HepG2 (cell line): ENCODE measurements at regions not wholly inside any gene's neighbourhood (a gene's known extent, or its start where the extent isn't known, plus 50 kb on each side); places are given as distances from the start of the nearest gene placed in this dataset.

Experiments
- ATAC-seq: fragments of 200-7000 bp; cut with Tn5 transposase; 3 replicates; pipeline ENCODE4 v1.9.1; 2020; ENCODE audit warnings: mild to moderate bottlenecking, moderate library complexity
- BruUV-seq: library from RNA; stranded (reverse); fragments of 400-500 nt; replicated peaks from 2 replicates; lab custom pipeline; 2021; lab: Mats Ljungman, UMichigan
- CTCF ChIA-PET: fragments of 300-600 bp; formaldehyde crosslinking; extraction: SDS; loops from one replicate; lab custom pipeline; 2021; ENCODE audit warnings: low total read pairs, inconsistent platforms, low intra/inter-chr PET ratio; lab: Yijun Ruan, JAX
- POLR2A ChIA-PET: fragments of 350-600 bp; sonication (Branson Sonifier 250); formaldehyde crosslinking; loops from one replicate; lab custom pipeline; 2020; ENCODE audit warnings: antibody characterized with exemption, inconsistent platforms; lab: Yijun Ruan, JAX
- DNase-seq: peaks from one replicate; pipeline ENCODE4 v3.0.0-alpha.2; 2015; ENCODE audit warnings: low spot score
- FAIRE-seq: peaks from 3 replicates; lab custom pipeline; 2011; peaks lifted over from hg19 to GRCh38; lab: Jason Lieb, UNC
- H2AFZ ChIP-seq: one replicate; pipeline ENCODE4 v1.6.1; 2011; ENCODE audit warnings: low read length, inconsistent platforms
- H3K27ac ChIP-seq: fragments of 300-600 bp; 3 replicates; pipeline ENCODE4 v1.8.0; 2011; ENCODE audit warnings: mixed run types, mild to moderate bottlenecking, mixed read lengths, low read length, inconsistent platforms; ENCODE audit not compliant: insufficient read depth; ENCODE audit errors: extremely low read length
- H3K27me3 ChIP-seq, 2 experiments: fragments of 200-600 bp in 1 of 2; 2 replicates in 1 of 2; 3 replicates in 1 of 2; pipeline versions ENCODE4 v1.6.0 to v1.8.0; 2011; ENCODE audit warnings: low read length in 2 of 2, mild to moderate bottlenecking in 2 of 2, moderate library complexity in 2 of 2, inconsistent platforms in 1 of 2; ENCODE audit not compliant: insufficient read depth in 2 of 2, control insufficient read depth in 1 of 2
- H3K36me3 ChIP-seq, 2 experiments: fragments of 200-600 bp in 1 of 2; replicated peaks in 1 of 2; 2 replicates in 1 of 2; 3 replicates in 1 of 2; pipeline versions ENCODE4 v1.5.1 to v1.8.0; 2011; ENCODE audit warnings: low read length in 2 of 2, inconsistent platforms in 1 of 2; ENCODE audit not compliant: insufficient read depth in 2 of 2, control insufficient read depth in 1 of 2
- H3K4me1 ChIP-seq: 2 replicates; pipeline ENCODE4 v1.5.1; 2012; ENCODE audit warnings: low read length, inconsistent platforms; ENCODE audit not compliant: insufficient read depth
- H3K4me2 ChIP-seq: 2 replicates; pipeline ENCODE4 v1.6.0; 2011; ENCODE audit warnings: low read depth, low read length, inconsistent platforms
- H3K4me3 ChIP-seq, 3 experiments: fragments of 200-600 bp in 1 of 3; sonication (generic), shearing (Covaris generic) in 1 of 3; replicated peaks in 1 of 3; 2 replicates each; pipeline ENCODE4 v1.5.1; 2011 to 2016; ENCODE audit warnings: low read length in 3 of 3, inconsistent platforms in 2 of 3, low read depth in 2 of 3, mild to moderate bottlenecking in 2 of 3, control low read depth in 1 of 3, mixed read lengths in 1 of 3; ENCODE audit not compliant: insufficient read depth in 1 of 3
- H3K79me2 ChIP-seq: one replicate; pipeline ENCODE4 v1.6.1; 2011; ENCODE audit warnings: low read length, inconsistent platforms; ENCODE audit not compliant: insufficient read depth
- H3K9ac ChIP-seq: 2 replicates; pipeline ENCODE4 v1.6.0; 2011; ENCODE audit warnings: mild to moderate bottlenecking, low read depth, low read length, inconsistent platforms; ENCODE audit not compliant: insufficient read depth
- H3K9me3 ChIP-seq: 2 replicates; pipeline ENCODE4 v1.5.1; 2012; ENCODE audit warnings: mild to moderate bottlenecking, low read length
- H4K20me1 ChIP-seq: 2 replicates; pipeline ENCODE4 v1.6.0; 2011; ENCODE audit warnings: inconsistent platforms, mild to moderate bottlenecking, low read length, moderate library complexity; ENCODE audit not compliant: insufficient read depth
- HNRNPUL1 ChIP-seq: fragments of 200-400 bp; formaldehyde crosslinking; IDR thresholded peaks from 2 replicates; pipeline ENCODE4 v1.6.1; 2017; ENCODE audit warnings: low read depth, mild to moderate bottlenecking, low read length, moderate library complexity
- IKZF1 ChIP-seq: fragments of 450-650 bp; IDR thresholded peaks from 2 replicates; pipeline ENCODE4 v1.7.1; 2016
- KDM5A ChIP-seq: fragments of 200-600 bp; sonication (generic); IDR thresholded peaks from 2 replicates; pipeline ENCODE4 v1.7.0; 2018; ENCODE audit warnings: antibody characterized with exemption, mild to moderate bottlenecking, low read length, borderline replicate concordance
- KDM6A ChIP-seq: IDR thresholded peaks from 2 replicates; pipeline ENCODE4 v1.6.1; 2016; ENCODE audit warnings: low read depth
- MBNL3 ChIP-seq: fragments of 250-450 bp; sonication (Bioruptor Pico); conservative IDR thresholded peaks from 2 replicates; pipeline ENCODE4 v1.8.0; 2022; ENCODE audit warnings: mild to moderate bottlenecking, inconsistent platforms
- SMAD1 ChIP-seq: sonication (generic); formaldehyde crosslinking; IDR thresholded peaks from 2 replicates; pipeline ENCODE4 v1.4.0; 2020; ENCODE audit warnings: missing genetic modification reagents, low read depth, mild to moderate bottlenecking, borderline replicate concordance
- SOX6 ChIP-seq, 2 experiments: fragments of 450-650 bp in 1 of 2; sonication (generic) in 1 of 2; formaldehyde crosslinking in 1 of 2; IDR thresholded peaks; 2 replicates each; pipeline versions ENCODE4 v1.4.0 to v1.6.1; 2017 to 2020; ENCODE audit warnings: antibody characterized with exemption in 1 of 2, mild to moderate bottlenecking in 1 of 2, missing genetic modification reagents in 1 of 2
- THAP8 ChIP-seq: sonication (generic); formaldehyde crosslinking; IDR thresholded peaks from 2 replicates; pipeline ENCODE4 v1.5.1; 2020; ENCODE audit warnings: missing genetic modification reagents, mild to moderate bottlenecking, borderline replicate concordance
- ZHX1 ChIP-seq: sonication (generic); formaldehyde crosslinking; IDR thresholded peaks from 2 replicates; pipeline ENCODE4 v1.8.1; 2022; ENCODE audit warnings: low read depth, mild to moderate bottlenecking, missing genetic modification reagents
- ZMYM4 ChIP-seq: sonication (generic); formaldehyde crosslinking; IDR thresholded peaks from 2 replicates; pipeline ENCODE4 v1.8.1; 2023; ENCODE audit warnings: mild to moderate bottlenecking, missing genetic modification reagents
- ZNF605 ChIP-seq: sonication (generic); formaldehyde crosslinking; IDR thresholded peaks from 2 replicates; pipeline ENCODE4 v1.8.0; 2022; ENCODE audit warnings: mild to moderate bottlenecking, missing genetic modification reagents
- ZNF776 ChIP-seq: sonication (generic); formaldehyde crosslinking; IDR thresholded peaks from 2 replicates; pipeline ENCODE4 v1.4.0; 2020; ENCODE audit warnings: mild to moderate bottlenecking, missing genetic modification reagents
- ZNF839 ChIP-seq: sonication (generic); formaldehyde crosslinking; IDR thresholded peaks from 2 replicates; pipeline ENCODE4 v1.4.0; 2020; ENCODE audit warnings: missing genetic modification reagents, mild to moderate bottlenecking, borderline replicate concordance
- ZSCAN22 ChIP-seq: sonication (generic); formaldehyde crosslinking; IDR thresholded peaks from 2 replicates; pipeline ENCODE4 v1.4.0; 2020; ENCODE audit warnings: mild to moderate bottlenecking, missing genetic modification reagents
- WGBS: methylation state at CpG from one replicate; pipeline ENCODE4 v1.1.6; 2017; ENCODE audit warnings: low lambda C conversion rate; 5-methylcytosine and 5-hydroxymethylcytosine counted together
- in situ Hi-C: cut with HindIII; loops from 2 replicates; pipeline ENCODE4 v1.10.0; 2017; ENCODE audit warnings: low pct_unique_long_range_greater_than_20kb; ENCODE audit not compliant: extremely low pct_ligation_motif_present
- intact Hi-C: fragments of 100-400 bp; cut with micrococcal nuclease; formaldehyde crosslinking; loops from one replicate; pipeline ENCODE4 v1.10.0; 2022; ENCODE audit not compliant: unreplicated experiment

GRCh38 chr15:37814847-37815515 lies 119.5 kb upstream of the TMCO5A start:
- 2% methylated on average over 5 of the region's 5 CpGs for WGBS
- DNase-seq (no peak), ATAC-seq (no peak)
- no peaks in the 10 kb centered on the region for H3K4me1 ChIP-seq
- no peak overlapping the region for H3K27ac ChIP-seq
- H2AFZ ChIP-seq = no peak overlapping the region
- no peak overlapping the region for H3K4me2 ChIP-seq
- intact Hi-C loops = no loop called here
- TF ChIP-seq ZNF776 = no peak
- TF ChIP-seq THAP8 (CRISPR knock-in tag) = no peak
- no peak for TF ChIP-seq ZHX1
- no peak for TF ChIP-seq KDM5A
- no peak for TF ChIP-seq ZNF605 (CRISPR knock-in tag)
- no peak for TF ChIP-seq ZMYM4 (CRISPR knock-in tag)
- TF ChIP-seq KDM6A (CRISPR knock-in tag) = no peak
- TF ChIP-seq HNRNPUL1 = no peak
- TF ChIP-seq SOX6 (IDR thresholded peaks at IDR 0.05) = no peak
- no peak for TF ChIP-seq SOX6 (CRISPR knock-in tag; IDR thresholded peaks at IDR 0.05)
- TF ChIP-seq IKZF1 = no peak
- no peak for TF ChIP-seq ZNF839 (CRISPR knock-in tag)
- TF ChIP-seq SMAD1 (CRISPR knock-in tag) = no peak
- TF ChIP-seq ZSCAN22 (CRISPR knock-in tag) = no peak
- no peak for TF ChIP-seq MBNL3 (CRISPR knock-in tag)
- TF ChIP-seq, all 625 proteins: peak for 0
- ChIA-PET POLR2A (no interaction called here), CTCF (no interaction called here)
- Histone ChIP-seq H3K4me3 (no peak overlapping the region), H3K9ac (no peak overlapping the region), H4K20me1 (no peaks in the 10 kb centered on the region), H3K9me3 (no peaks in the 10 kb centered on the region), H3K27me3 (no peaks in the 10 kb centered on the region), H3K79me2 (no peaks in the 10 kb centered on the region), H3K36me3 (no peaks in the 10 kb centered on the region)
- in situ Hi-C loops = no loop called here
- FAIRE-seq = no peak
- no TSS peak for BruUV-seq
